NCI-H526 (cell line): ENCODE measurements at regions not wholly inside any gene's neighbourhood (a gene's known extent, or its start where the extent isn't known, plus 50 kb on each side); places are given as distances from the start of the nearest gene placed in this dataset.

Experiments
- DNase-seq, 2 experiments: peaks; one replicate each; lab custom pipeline; 2025; lab: John Stamatoyannopoulos, UW

GRCh38 chr5:34587355-34588241 is 68.5 kb upstream of the RAI14 start:
- DNase-seq: no peak

- DNase-seq: no peak
Measured at GRCh38 chr5:34589832-34590231, 66.3 kb upstream of the RAI14 start.

GRCh38 chr5:34591723-34592122 is 64.4 kb upstream of the RAI14 start:
- DNase-seq: no peak

- DNase-seq: no peak
Measured at GRCh38 chr5:34597034-34598027, 58.8 kb upstream of the RAI14 start.

GRCh38 chr5:34598177-34598794 is 57.8 kb upstream of the RAI14 start:
- DNase-seq: no peak

GRCh38 chr5:34599471-34600117 is 56.5 kb upstream of the RAI14 start:
- DNase-seq: no peak

- no peak for DNase-seq
Measured at GRCh38 chr5:34600118-34600493, 56.0 kb upstream of the RAI14 start.

GRCh38 chr5:34603378-34603777 is 52.8 kb upstream of the RAI14 start:
- no peak for DNase-seq

- DNase-seq: no peak
Measured at GRCh38 chr5:34604119-34604675, 51.9 kb upstream of the RAI14 start.

GRCh38 chr5:34606101-34606500 is 50.0 kb upstream of the RAI14 start:
- DNase-seq: no peak
